ENCODE measurements at regions not wholly inside any gene's neighbourhood (a gene's known extent, or its start where the extent isn't known, plus 50 kb on each side); places are given as distances from the start of the nearest gene placed in this dataset.
"Not testable (repeated sequence)": the region's sequence is repeated elsewhere in the genome, so short reads cannot be mapped to it uniquely, and the experiment has no call there.

GRCh38 chr2:77767388-77768076 is 245.4 kb upstream of the LRRTM4 start:
- no peak overlapping the region for H3K4me3 Mint-ChIP-seq (ENCODE audit: low read depth)

DNA sequence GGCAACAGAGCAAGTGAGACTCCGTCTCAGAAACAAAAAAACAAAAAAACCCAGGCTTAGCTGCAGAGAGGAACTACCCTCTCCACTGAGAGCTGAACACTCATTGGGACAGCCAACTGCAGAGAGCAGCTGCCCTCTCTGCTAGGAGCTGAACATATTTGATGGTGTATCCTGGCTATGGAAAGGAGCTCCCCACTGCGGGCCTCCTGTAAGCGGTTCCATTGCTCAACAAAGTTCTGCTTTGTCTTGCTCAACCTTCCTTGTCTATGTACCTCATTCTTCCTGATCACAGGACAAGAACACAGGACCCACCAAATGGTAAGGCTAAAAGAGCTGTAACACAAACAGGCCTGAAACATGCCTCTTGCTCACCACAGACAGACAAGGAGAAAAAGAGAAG is 246.3 kb upstream of the LRRTM4 start:
- no peak for DNase-seq (ENCODE audit: low spot score, unreplicated experiment)
- Mint-ChIP-seq H3K27me3 (no peaks in the 10 kb centered on the region), H3K36me3 (ENCODE audit: insufficient read depth) (no peaks in the 10 kb centered on the region), H3K9me3 (ENCODE audit: low read depth) (peaks cover 8% of the 10 kb centered on the region), H3K4me1 (ENCODE audit: low read depth) (no peaks in the 10 kb centered on the region), H3K27ac (no peak overlapping the region), H3K4me3 (ENCODE audit: low read depth) (no peak overlapping the region)
- TF ChIP-seq, protein P1, sequence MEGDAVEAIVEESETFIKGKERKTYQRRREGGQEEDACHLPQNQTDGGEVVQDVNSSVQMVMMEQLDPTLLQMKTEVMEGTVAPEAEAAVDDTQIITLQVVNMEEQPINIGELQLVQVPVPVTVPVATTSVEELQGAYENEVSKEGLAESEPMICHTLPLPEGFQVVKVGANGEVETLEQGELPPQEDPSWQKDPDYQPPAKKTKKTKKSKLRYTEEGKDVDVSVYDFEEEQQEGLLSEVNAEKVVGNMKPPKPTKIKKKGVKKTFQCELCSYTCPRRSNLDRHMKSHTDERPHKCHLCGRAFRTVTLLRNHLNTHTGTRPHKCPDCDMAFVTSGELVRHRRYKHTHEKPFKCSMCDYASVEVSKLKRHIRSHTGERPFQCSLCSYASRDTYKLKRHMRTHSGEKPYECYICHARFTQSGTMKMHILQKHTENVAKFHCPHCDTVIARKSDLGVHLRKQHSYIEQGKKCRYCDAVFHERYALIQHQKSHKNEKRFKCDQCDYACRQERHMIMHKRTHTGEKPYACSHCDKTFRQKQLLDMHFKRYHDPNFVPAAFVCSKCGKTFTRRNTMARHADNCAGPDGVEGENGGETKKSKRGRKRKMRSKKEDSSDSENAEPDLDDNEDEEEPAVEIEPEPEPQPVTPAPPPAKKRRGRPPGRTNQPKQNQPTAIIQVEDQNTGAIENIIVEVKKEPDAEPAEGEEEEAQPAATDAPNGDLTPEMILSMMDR (IDR thresholded peaks at IDR 0.05; ENCODE audit: unreplicated experiment): no peak

More at GRCh38 chr2:77767388-77768076, 245.4 kb upstream of the LRRTM4 start:
- Mint-ChIP-seq H3K36me3 (ENCODE audit: insufficient read depth) (no peaks in the 10 kb centered on the region), H3K4me1 (ENCODE audit: low read depth) (no peaks in the 10 kb centered on the region), H3K9me3 (ENCODE audit: low read depth) (peaks cover 8% of the 10 kb centered on the region), H3K27ac (no peak overlapping the region), H3K27me3 (no peaks in the 10 kb centered on the region)
- TF ChIP-seq, protein P1 (IDR thresholded peaks at IDR 0.05; ENCODE audit: unreplicated experiment): no peak
- no peak for DNase-seq (ENCODE audit: low spot score, unreplicated experiment)

DNA sequence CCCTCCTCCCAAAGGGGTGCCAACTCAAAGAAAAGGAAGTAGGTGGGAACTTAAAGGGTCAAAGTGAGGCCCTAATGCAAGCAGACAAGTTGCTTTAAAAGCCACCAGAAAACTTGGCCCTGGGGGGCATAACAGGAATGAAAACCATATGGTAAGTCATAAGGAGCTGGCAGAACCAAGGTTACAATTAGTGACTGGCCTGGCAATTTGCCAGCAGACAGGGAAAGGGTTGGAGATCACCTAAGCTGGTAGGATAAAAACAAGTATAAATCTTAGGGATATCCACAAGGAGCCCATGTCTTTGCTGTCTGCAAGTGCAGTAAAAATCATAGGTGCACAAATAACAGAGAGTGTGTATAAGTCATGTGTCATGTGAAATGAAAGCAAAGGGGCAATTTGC is 256.7 kb upstream of the LRRTM4 start:
- peaks cover 2% of the 10 kb centered on the region for H3K36me3 Mint-ChIP-seq (ENCODE audit: insufficient read depth)
- H3K9me3 Mint-ChIP-seq (ENCODE audit: low read depth): peaks cover 13% of the 10 kb centered on the region
- H3K4me3 Mint-ChIP-seq (ENCODE audit: low read depth): no peak overlapping the region
- TF ChIP-seq, protein P1 (IDR thresholded peaks at IDR 0.05; ENCODE audit: unreplicated experiment): no peak
- H3K27ac Mint-ChIP-seq: no peak overlapping the region
- H3K4me1 Mint-ChIP-seq (ENCODE audit: low read depth): no peaks in the 10 kb centered on the region
- H3K27me3 Mint-ChIP-seq: no peaks in the 10 kb centered on the region
- DNase-seq (ENCODE audit: low spot score, unreplicated experiment): no peak

DNA sequence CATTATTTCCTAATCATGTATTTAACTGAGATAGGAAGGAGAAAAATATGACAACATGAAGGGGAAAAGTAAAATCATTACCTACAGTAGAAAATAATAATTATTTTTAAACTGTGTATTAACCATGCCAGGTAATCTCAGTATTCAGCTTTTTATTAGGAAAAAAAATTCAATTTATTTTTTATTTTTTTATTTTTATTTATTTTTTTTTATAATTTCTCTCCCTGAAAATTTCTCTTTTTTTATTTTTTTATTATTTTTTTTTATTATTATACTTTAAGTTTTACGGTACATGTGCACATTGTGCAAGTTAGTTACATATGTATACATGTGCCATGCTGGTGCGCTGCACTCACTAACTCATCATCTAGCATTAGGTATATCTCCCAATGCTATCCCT is 271.3 kb upstream of the LRRTM4 start:
- H3K4me1 Mint-ChIP-seq (ENCODE audit: low read depth); DNase-seq (ENCODE audit: low spot score, unreplicated experiment); H3K9me3 Mint-ChIP-seq (ENCODE audit: low read depth); H3K27ac Mint-ChIP-seq; H3K4me3 Mint-ChIP-seq (ENCODE audit: low read depth); H3K27me3 Mint-ChIP-seq; H3K36me3 Mint-ChIP-seq (ENCODE audit: insufficient read depth): not testable (repeated sequence)

GRCh38 chr2:77796397-77796796 is 274.2 kb upstream of the LRRTM4 start:
- H3K36me3 Mint-ChIP-seq (ENCODE audit: insufficient read depth): no peaks in the 10 kb centered on the region
- no peak overlapping the region for H3K4me3 Mint-ChIP-seq (ENCODE audit: low read depth)
- H3K4me1 Mint-ChIP-seq (ENCODE audit: low read depth): no peaks in the 10 kb centered on the region
- no peak for DNase-seq (ENCODE audit: low spot score, unreplicated experiment)
- no peak overlapping the region for H3K27ac Mint-ChIP-seq
- TF ChIP-seq, protein P1 (IDR thresholded peaks at IDR 0.05; ENCODE audit: unreplicated experiment): no peak
- H3K27me3 Mint-ChIP-seq: no peaks in the 10 kb centered on the region
- peaks cover 7% of the 10 kb centered on the region for H3K9me3 Mint-ChIP-seq (ENCODE audit: low read depth)

DNA sequence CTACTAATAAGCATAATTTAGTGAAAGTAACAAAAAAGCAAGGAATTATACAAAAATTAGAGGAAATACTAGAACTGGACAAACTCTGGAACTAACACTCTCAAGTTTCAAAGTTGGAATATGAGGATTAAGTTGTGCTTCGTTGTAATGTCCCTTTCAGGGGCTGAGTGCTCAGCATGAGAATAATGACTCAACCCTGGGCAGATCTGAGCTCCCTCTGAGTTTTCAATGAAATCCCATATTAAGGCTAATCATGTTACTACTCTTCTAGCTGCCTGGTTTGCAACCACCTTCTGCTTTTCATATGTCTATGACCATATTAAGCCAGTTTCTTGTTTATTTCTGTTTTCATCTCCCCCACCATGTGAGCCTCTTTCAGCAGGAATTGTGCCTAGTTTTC is 274.9 kb upstream of the LRRTM4 start:
- no peaks in the 10 kb centered on the region for H3K36me3 Mint-ChIP-seq (ENCODE audit: insufficient read depth)
- no peaks in the 10 kb centered on the region for H3K27me3 Mint-ChIP-seq
- TF ChIP-seq, protein P1 (IDR thresholded peaks at IDR 0.05; ENCODE audit: unreplicated experiment): no peak
- no peak for DNase-seq (ENCODE audit: low spot score, unreplicated experiment)
- H3K27ac Mint-ChIP-seq: no peak overlapping the region
- no peaks in the 10 kb centered on the region for H3K4me1 Mint-ChIP-seq (ENCODE audit: low read depth)
- no peak overlapping the region for H3K4me3 Mint-ChIP-seq (ENCODE audit: low read depth)
- H3K9me3 Mint-ChIP-seq (ENCODE audit: low read depth): peaks cover 7% of the 10 kb centered on the region
